PC-3 (cell line): ENCODE measurements at regions not wholly inside any gene's neighbourhood (a gene's known extent, or its start where the extent isn't known, plus 50 kb on each side); places are given as distances from the start of the nearest gene placed in this dataset.

ENCODE experiments used
- ATAC-seq: fragments of 200-7000 bp; cut with Tn5 transposase; 2 replicates; pipeline ENCODE4 v1.9.1; 2020; ENCODE audit warnings: mild to moderate bottlenecking, moderate library complexity
- BruUV-seq: library from RNA; stranded (reverse); fragments of 400-500 nt; replicated peaks from 2 replicates; lab custom pipeline; 2021; lab: Mats Ljungman, UMichigan
- CTCF ChIA-PET: fragments of 300-600 bp; sonication (Branson Sonifier 250); formaldehyde crosslinking; loops from one replicate; lab custom pipeline; 2022; ENCODE audit warnings: antibody characterized with exemption; lab: Charles Lee
- POLR2A ChIA-PET: fragments of 300-600 bp; sonication (Branson Sonifier 250); formaldehyde crosslinking; loops from one replicate; lab custom pipeline; 2022; ENCODE audit warnings: antibody characterized with exemption; ENCODE audit not compliant: unreplicated experiment; lab: Charles Lee
- DNase-seq: peaks from one replicate; pipeline ENCODE4 v3.0.0-alpha.2; 2015
- H2AFZ ChIP-seq: fragments of 300-600 bp; sonication (generic); 2 replicates; pipeline ENCODE4 v1.6.0; 2016; ENCODE audit warnings: antibody characterized with exemption, low read length
- H3F3A ChIP-seq: fragments of 300-600 bp; sonication (generic); one replicate; pipeline ENCODE4 v1.6.0; 2017; ENCODE audit warnings: antibody characterized with exemption, low read length, control low read depth, mild to moderate bottlenecking; ENCODE audit not compliant: unreplicated experiment
- H3K27ac ChIP-seq: fragments of 300-600 bp; sonication (generic); 2 replicates; pipeline ENCODE4 v1.5.1; 2016; ENCODE audit warnings: mild to moderate bottlenecking, low read length
- H3K27me3 ChIP-seq: fragments of 300-600 bp; sonication (generic); 2 replicates; pipeline ENCODE4 v1.6.1; 2016; ENCODE audit warnings: low read length, mixed read lengths
- H3K36me3 ChIP-seq: fragments of 300-600 bp; sonication (generic); 2 replicates; pipeline ENCODE4 v1.6.1; 2016; ENCODE audit warnings: low read depth, mixed run types, low read length, mixed read lengths
- H3K4me1 ChIP-seq: fragments of 300-600 bp; sonication (generic); 2 replicates; pipeline ENCODE4 v1.5.1; 2016; ENCODE audit warnings: low read length; ENCODE audit not compliant: insufficient read depth
- H3K4me2 ChIP-seq: fragments of 300-600 bp; sonication (generic); 2 replicates; pipeline ENCODE4 v1.6.0; 2016; ENCODE audit warnings: low read length
- H3K4me3 ChIP-seq: fragments of 300-600 bp; sonication (generic); 2 replicates; pipeline ENCODE4 v1.5.1; 2016; ENCODE audit warnings: mild to moderate bottlenecking, low read length, mixed read lengths
- H3K79me2 ChIP-seq: fragments of 300-600 bp; sonication (generic); 2 replicates; pipeline ENCODE4 v1.6.1; 2017; ENCODE audit warnings: low read length, mixed read lengths
- H3K9ac ChIP-seq: fragments of 300-600 bp; sonication (generic); 2 replicates; pipeline ENCODE4 v1.6.0; 2016; ENCODE audit warnings: mild to moderate bottlenecking, low read length
- H3K9me2 ChIP-seq: fragments of 300-600 bp; sonication (generic); replicated peaks from 2 replicates; pipeline ENCODE4 v1.6.1; 2016; ENCODE audit warnings: mixed run types, low read length, mixed read lengths
- H3K9me3 ChIP-seq: fragments of 300-600 bp; sonication (generic); 2 replicates; pipeline ENCODE4 v1.6.1; 2016; ENCODE audit warnings: low read length, mixed read lengths
- H4K20me1 ChIP-seq: fragments of 300-600 bp; sonication (generic); 2 replicates; pipeline ENCODE4 v1.6.1; 2016; ENCODE audit warnings: low read length, mixed read lengths
- CTCF ChIP-seq: fragments of 300-600 bp; sonication (generic); conservative IDR thresholded peaks from 2 replicates; pipeline ENCODE4 v1.5.1; 2017; ENCODE audit warnings: antibody characterized with exemption, low read depth, mild to moderate bottlenecking, low read length
- EZH2 ChIP-seq: fragments of 300-600 bp; sonication (generic); IDR thresholded peaks from one replicate; pipeline ENCODE4 v1.6.1; 2017; ENCODE audit warnings: antibody characterized with exemption, mild to moderate bottlenecking, low read length; ENCODE audit not compliant: unreplicated experiment
- EZH2phosphoT487 ChIP-seq: fragments of 300-600 bp; sonication (generic); IDR thresholded peaks from 2 replicates; pipeline ENCODE4 v1.6.1; 2018; ENCODE audit warnings: mild to moderate bottlenecking, antibody characterized with exemption, low read length, borderline replicate concordance
- intact Hi-C: fragments of 100-400 bp; cut with micrococcal nuclease; formaldehyde crosslinking; loops from 2 replicates; pipeline ENCODE4 v1.9.0; 2023

DNA sequence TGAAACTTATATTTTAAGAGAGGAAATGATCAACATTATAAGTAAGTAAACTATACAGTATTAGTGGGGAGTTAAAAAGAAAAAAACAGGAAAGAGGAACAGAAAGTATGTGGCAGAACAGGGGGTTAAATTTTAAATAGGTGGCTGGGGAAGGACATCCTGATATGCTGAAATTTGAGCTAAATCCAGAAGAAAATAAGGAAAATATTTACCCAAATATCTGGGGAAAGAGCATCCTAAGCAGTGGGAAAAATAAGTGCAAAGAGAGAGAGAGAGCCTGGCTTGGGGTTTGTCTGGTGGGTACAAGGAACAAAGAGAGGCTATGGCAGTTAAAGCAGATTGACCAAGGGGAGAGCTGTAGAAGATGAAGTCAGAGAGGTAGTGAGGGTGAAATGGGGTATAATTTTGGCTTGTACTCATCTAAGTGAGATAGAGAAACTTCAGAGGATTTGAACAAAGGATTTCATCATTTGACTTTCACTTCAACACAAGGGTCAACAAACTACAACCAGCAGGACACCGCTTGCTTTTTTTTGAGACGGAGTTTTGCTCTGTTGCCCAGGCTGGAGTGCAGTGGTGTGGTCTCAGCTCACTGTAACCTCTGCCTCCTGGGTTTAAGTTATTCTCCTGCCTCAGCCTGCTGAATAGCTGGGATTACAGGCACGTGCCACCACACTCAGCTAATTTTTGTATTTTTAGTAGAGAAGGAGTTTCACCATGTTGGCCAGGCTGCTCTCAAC is 328.4 kb upstream of the CNR1 start:
- intact Hi-C loops, result loop anchor here (5.0 kb wide), 2 partner anchors 378 to 662 kb away; no protein-coding TSS in a partner anchor
- no peak overlapping the region for H2AFZ ChIP-seq
- no peaks in the 10 kb centered on the region for H4K20me1 ChIP-seq
- no peaks in the 10 kb centered on the region for H3K79me2 ChIP-seq
- TF ChIP-seq CTCF (no peak), EZH2 (no peak), EZH2phosphoT487 (no peak)
- H3K4me1 ChIP-seq, result no peaks in the 10 kb centered on the region
- 0 out of 2 replicates have a peak, but pooled peaks cover 5% of the 10 kb centered on the region for H3K27me3 ChIP-seq
- no peaks in the 10 kb centered on the region for H3F3A ChIP-seq
- H3K4me3 ChIP-seq, result no peak overlapping the region
- no TSS peak for BruUV-seq
- no peaks in the 10 kb centered on the region for H3K9me2 ChIP-seq
- POLR2A ChIA-PET, result no interaction called here
- H3K27ac ChIP-seq, result no peak overlapping the region
- no peaks in the 10 kb centered on the region for H3K36me3 ChIP-seq
- no peak for ATAC-seq
- no peak for DNase-seq
- H3K9ac ChIP-seq, result no peak overlapping the region
- CTCF ChIA-PET, result no interaction called here
- no peak overlapping the region for H3K4me2 ChIP-seq
- no peaks in the 10 kb centered on the region for H3K9me3 ChIP-seq

DNA sequence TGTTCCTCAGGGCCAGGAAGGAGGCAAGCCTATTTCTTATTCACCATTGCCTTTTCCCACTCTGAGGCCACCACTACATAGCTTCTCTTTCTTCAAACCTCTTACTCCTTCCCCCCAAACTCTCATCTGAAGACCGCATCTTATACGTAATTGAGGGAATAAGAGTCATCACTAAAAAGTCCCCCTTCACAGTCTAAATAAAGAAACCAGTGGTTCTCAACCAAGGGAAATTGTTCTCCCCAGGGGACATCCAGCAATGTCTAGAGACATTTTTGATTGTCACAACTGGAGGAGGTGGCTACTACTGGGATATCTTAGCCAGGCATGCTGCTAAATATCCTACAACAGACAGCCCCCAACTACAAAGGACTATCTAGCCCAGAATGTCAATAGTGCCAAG is 327.6 kb upstream of the CNR1 start:
- Histone ChIP-seq H3K79me2 (no peaks in the 10 kb centered on the region), H3K36me3 (no peaks in the 10 kb centered on the region), H3K4me2 (no peak overlapping the region), H3K9me2 (no peaks in the 10 kb centered on the region), H3K4me3 (no peak overlapping the region), H3K9me3 (no peaks in the 10 kb centered on the region), H2AFZ (no peak overlapping the region), H3K9ac (no peak overlapping the region), H3K27me3 (0 out of 2 replicates have a peak, but pooled peaks cover 4% of the 10 kb centered on the region), H3F3A (no peaks in the 10 kb centered on the region), H3K27ac (no peak overlapping the region), H4K20me1 (no peaks in the 10 kb centered on the region), H3K4me1 (no peaks in the 10 kb centered on the region)
- intact Hi-C loops, result loop anchor here (2.0 to 5.0 kb wide), 3 partner anchors 379 to 661 kb away; no protein-coding TSS in a partner anchor
- POLR2A ChIA-PET, result no interaction called here
- CTCF ChIA-PET, result no interaction called here
- ATAC-seq (no peak), DNase-seq (no peak)
- BruUV-seq, result no TSS peak
- TF ChIP-seq EZH2phosphoT487 (no peak), EZH2 (no peak), CTCF (no peak)

GRCh38 chr6:88492824-88493223 is 326.7 kb upstream of the CNR1 start:
- DNase-seq, result peak; percentile 31
- peak; percentile 55 for ATAC-seq

More at GRCh38 chr6:88492824-88493223, 326.7 kb upstream of the CNR1 start:
- ChIA-PET POLR2A (no interaction called here), CTCF (interaction anchor here (0.5 to 0.7 kb wide), 3 partner anchors 10 to 1412 kb away, joined by 3 read pairs; no protein-coding TSS in a partner anchor)
- H3K27ac ChIP-seq, result no peak overlapping the region
- H3F3A ChIP-seq, result no peaks in the 10 kb centered on the region
- no peaks in the 10 kb centered on the region for H3K79me2 ChIP-seq
- TF ChIP-seq EZH2phosphoT487 (no peak), CTCF (peak; percentile 69)
- no peak overlapping the region for H3K9ac ChIP-seq
- no peaks in the 10 kb centered on the region for H3K27me3 ChIP-seq
- H3K36me3 ChIP-seq, result no peaks in the 10 kb centered on the region
- H3K4me1 ChIP-seq, result no peaks in the 10 kb centered on the region
- no peak overlapping the region for H2AFZ ChIP-seq
- no peaks in the 10 kb centered on the region for H3K9me2 ChIP-seq
- H4K20me1 ChIP-seq, result no peaks in the 10 kb centered on the region
- BruUV-seq, result no TSS peak
- no peak overlapping the region for H3K4me3 ChIP-seq
- no peaks in the 10 kb centered on the region for H3K9me3 ChIP-seq
- no peak overlapping the region for H3K4me2 ChIP-seq
- intact Hi-C loops, result loop anchor here (2.0 to 5.0 kb wide), 3 partner anchors 379 to 661 kb away; no protein-coding TSS in a partner anchor
